Neural cell (in vitro differentiated cells): ENCODE measurements at regions not wholly inside any gene's neighbourhood (a gene's known extent, or its start where the extent isn't known, plus 50 kb on each side); places are given as distances from the start of the nearest gene placed in this dataset.

Experiments
- EZH2 ChIP-seq: fragments of 200-600, 300-800 bp; shearing (Covaris generic), sonication (generic); IDR thresholded peaks from 2 replicates; pipeline ENCODE4 v1.6.1; 2014; ENCODE audit warnings: antibody characterized with exemption, low read length, borderline replicate concordance, mild to moderate bottlenecking; ENCODE audit not compliant: insufficient read depth, poor library complexity, severe bottlenecking
- TF ChIP-seq, protein P1 (sequence below): fragments of 450-650 bp; IDR thresholded peaks from 2 replicates; pipeline ENCODE4 v1.5.1; 2014; ENCODE audit warnings: antibody characterized with exemption, mild to moderate bottlenecking, moderate library complexity; ENCODE audit not compliant: poor library complexity, severe bottlenecking
- TF ChIP-seq, protein P2 (sequence below): IDR thresholded peaks from 2 replicates; pipeline ENCODE4 v1.6.1; 2012; ENCODE audit warnings: borderline replicate concordance

DNA sequence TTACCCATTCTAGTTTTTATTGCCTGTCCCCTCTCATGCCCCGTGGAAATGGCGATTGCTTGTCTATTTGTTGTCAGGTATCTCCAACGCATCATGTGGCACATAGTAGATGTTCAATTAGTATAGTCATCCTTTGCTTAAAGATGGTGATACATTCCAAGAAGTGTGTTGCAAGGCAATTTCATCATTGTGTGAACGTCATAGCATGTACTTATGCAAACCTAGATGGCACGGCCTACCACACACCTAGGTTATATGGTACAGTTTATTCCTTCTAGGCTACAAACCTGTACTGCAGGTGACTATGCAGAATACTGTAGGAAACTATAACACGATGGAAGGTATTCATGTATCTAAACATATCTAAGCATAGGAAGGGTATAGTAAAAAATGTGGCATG lies 163.9 kb upstream of the DAPK1 start:
- TF ChIP-seq, protein P1, sequence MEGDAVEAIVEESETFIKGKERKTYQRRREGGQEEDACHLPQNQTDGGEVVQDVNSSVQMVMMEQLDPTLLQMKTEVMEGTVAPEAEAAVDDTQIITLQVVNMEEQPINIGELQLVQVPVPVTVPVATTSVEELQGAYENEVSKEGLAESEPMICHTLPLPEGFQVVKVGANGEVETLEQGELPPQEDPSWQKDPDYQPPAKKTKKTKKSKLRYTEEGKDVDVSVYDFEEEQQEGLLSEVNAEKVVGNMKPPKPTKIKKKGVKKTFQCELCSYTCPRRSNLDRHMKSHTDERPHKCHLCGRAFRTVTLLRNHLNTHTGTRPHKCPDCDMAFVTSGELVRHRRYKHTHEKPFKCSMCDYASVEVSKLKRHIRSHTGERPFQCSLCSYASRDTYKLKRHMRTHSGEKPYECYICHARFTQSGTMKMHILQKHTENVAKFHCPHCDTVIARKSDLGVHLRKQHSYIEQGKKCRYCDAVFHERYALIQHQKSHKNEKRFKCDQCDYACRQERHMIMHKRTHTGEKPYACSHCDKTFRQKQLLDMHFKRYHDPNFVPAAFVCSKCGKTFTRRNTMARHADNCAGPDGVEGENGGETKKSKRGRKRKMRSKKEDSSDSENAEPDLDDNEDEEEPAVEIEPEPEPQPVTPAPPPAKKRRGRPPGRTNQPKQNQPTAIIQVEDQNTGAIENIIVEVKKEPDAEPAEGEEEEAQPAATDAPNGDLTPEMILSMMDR = no peak
- TF ChIP-seq, protein P2, sequence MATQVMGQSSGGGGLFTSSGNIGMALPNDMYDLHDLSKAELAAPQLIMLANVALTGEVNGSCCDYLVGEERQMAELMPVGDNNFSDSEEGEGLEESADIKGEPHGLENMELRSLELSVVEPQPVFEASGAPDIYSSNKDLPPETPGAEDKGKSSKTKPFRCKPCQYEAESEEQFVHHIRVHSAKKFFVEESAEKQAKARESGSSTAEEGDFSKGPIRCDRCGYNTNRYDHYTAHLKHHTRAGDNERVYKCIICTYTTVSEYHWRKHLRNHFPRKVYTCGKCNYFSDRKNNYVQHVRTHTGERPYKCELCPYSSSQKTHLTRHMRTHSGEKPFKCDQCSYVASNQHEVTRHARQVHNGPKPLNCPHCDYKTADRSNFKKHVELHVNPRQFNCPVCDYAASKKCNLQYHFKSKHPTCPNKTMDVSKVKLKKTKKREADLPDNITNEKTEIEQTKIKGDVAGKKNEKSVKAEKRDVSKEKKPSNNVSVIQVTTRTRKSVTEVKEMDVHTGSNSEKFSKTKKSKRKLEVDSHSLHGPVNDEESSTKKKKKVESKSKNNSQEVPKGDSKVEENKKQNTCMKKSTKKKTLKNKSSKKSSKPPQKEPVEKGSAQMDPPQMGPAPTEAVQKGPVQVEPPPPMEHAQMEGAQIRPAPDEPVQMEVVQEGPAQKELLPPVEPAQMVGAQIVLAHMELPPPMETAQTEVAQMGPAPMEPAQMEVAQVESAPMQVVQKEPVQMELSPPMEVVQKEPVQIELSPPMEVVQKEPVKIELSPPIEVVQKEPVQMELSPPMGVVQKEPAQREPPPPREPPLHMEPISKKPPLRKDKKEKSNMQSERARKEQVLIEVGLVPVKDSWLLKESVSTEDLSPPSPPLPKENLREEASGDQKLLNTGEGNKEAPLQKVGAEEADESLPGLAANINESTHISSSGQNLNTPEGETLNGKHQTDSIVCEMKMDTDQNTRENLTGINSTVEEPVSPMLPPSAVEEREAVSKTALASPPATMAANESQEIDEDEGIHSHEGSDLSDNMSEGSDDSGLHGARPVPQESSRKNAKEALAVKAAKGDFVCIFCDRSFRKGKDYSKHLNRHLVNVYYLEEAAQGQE = no peak
- no peak for TF ChIP-seq EZH2
